H9 (cell line): ENCODE measurements at regions not wholly inside any gene's neighbourhood (a gene's known extent, or its start where the extent isn't known, plus 50 kb on each side); places are given as distances from the start of the nearest gene placed in this dataset.

Experiments
- DNase-seq: peaks from one replicate; pipeline ENCODE4 v3.0.0-alpha.2; 2017
- H2AFZ ChIP-seq: one replicate; pipeline ENCODE4 v1.6.1; 2013; ENCODE audit warnings: mild to moderate bottlenecking, low read length, control low read depth, moderate library complexity
- H2AK5ac ChIP-seq: 2 replicates; pipeline ENCODE4 v1.6.1; 2013; ENCODE audit warnings: low read length, control low read depth, mixed read lengths; ENCODE audit not compliant: insufficient read length
- H2BK120ac ChIP-seq: one replicate; pipeline ENCODE4 v1.6.1; 2013; ENCODE audit warnings: low read depth, mild to moderate bottlenecking, low read length, control low read depth, inconsistent platforms; ENCODE audit not compliant: poor library complexity, severe bottlenecking
- H2BK12ac ChIP-seq: 2 replicates; pipeline ENCODE4 v1.6.1; 2013; ENCODE audit warnings: low read length, control low read depth, mixed read lengths, low read depth; ENCODE audit not compliant: insufficient read length
- H2BK15ac ChIP-seq: 2 replicates; pipeline ENCODE4 v1.6.1; 2013; ENCODE audit warnings: low read depth, low read length, control low read depth
- H2BK20ac ChIP-seq: one replicate; pipeline ENCODE4 v1.6.1; 2013; ENCODE audit warnings: low read depth, mild to moderate bottlenecking, low read length, control low read depth, inconsistent platforms; ENCODE audit not compliant: poor library complexity, severe bottlenecking
- H2BK5ac ChIP-seq: 2 replicates; pipeline ENCODE4 v1.6.1; 2013; ENCODE audit warnings: low read length, control low read depth, mixed read lengths; ENCODE audit not compliant: insufficient read length
- H3K14ac ChIP-seq: 2 replicates; pipeline ENCODE4 v1.6.1; 2013; ENCODE audit warnings: low read length, control low read depth; ENCODE audit not compliant: insufficient read depth
- H3K18ac ChIP-seq: 2 replicates; pipeline ENCODE4 v1.6.1; 2013; ENCODE audit warnings: low read depth, mild to moderate bottlenecking, mixed read lengths, low read length, control low read depth; ENCODE audit not compliant: insufficient read length
- H3K23ac ChIP-seq: 2 replicates; pipeline ENCODE4 v1.6.1; 2013; ENCODE audit warnings: low read length, control low read depth, mixed read lengths, low read depth; ENCODE audit not compliant: insufficient read length
- H3K23me2 ChIP-seq: 2 replicates; pipeline ENCODE4 v1.6.1; 2013; ENCODE audit warnings: low read depth, mild to moderate bottlenecking, mixed read lengths, low read length, control low read depth; ENCODE audit not compliant: insufficient read length, poor library complexity, severe bottlenecking
- H3K27ac ChIP-seq: 2 replicates; pipeline ENCODE4 v1.5.1; 2013; ENCODE audit warnings: low read length, control low read depth, mixed read lengths, low read depth; ENCODE audit not compliant: insufficient read length
- H3K27me3 ChIP-seq: 2 replicates; pipeline ENCODE4 v1.6.1; 2013; ENCODE audit warnings: low read length, control low read depth, inconsistent platforms; ENCODE audit not compliant: insufficient read depth
- H3K4ac ChIP-seq: 2 replicates; pipeline ENCODE4 v1.6.1; 2013; ENCODE audit warnings: low read depth, mild to moderate bottlenecking, control low read depth, inconsistent platforms, low read length, moderate library complexity
- H3K4me1 ChIP-seq: 2 replicates; pipeline ENCODE4 v1.6.1; 2013; ENCODE audit warnings: low read length, control low read depth, inconsistent platforms; ENCODE audit not compliant: insufficient read depth
- H3K4me2 ChIP-seq: 2 replicates; pipeline ENCODE4 v1.6.1; 2013; ENCODE audit warnings: low read length, control low read depth, mixed read lengths; ENCODE audit not compliant: insufficient read length, insufficient read depth
- H3K56ac ChIP-seq: 2 replicates; pipeline ENCODE4 v1.6.1; 2013; ENCODE audit warnings: low read depth, mild to moderate bottlenecking, mixed read lengths, low read length, control low read depth; ENCODE audit not compliant: insufficient read length
- H3K79me1 ChIP-seq: 2 replicates; pipeline ENCODE4 v1.6.1; 2013; ENCODE audit warnings: low read depth, mild to moderate bottlenecking, moderate library complexity, low read length, control low read depth, inconsistent platforms; ENCODE audit not compliant: insufficient read depth, poor library complexity, severe bottlenecking
- H3K79me2 ChIP-seq: 2 replicates; pipeline ENCODE4 v1.6.1; 2013; ENCODE audit warnings: low read length, control low read depth, inconsistent platforms; ENCODE audit not compliant: insufficient read depth
- H3K9ac ChIP-seq: 2 replicates; pipeline ENCODE4 v1.6.1; 2013; ENCODE audit warnings: low read length, control low read depth, mixed read lengths; ENCODE audit not compliant: insufficient read length; ENCODE audit errors: extremely low read depth
- H3K9me3 ChIP-seq: one replicate; pipeline ENCODE4 v1.6.1; 2013; ENCODE audit warnings: low read depth, low read length, inconsistent platforms; ENCODE audit not compliant: control insufficient read depth
- H3T11ph ChIP-seq: one replicate; pipeline ENCODE4 v1.6.1; 2013; ENCODE audit warnings: mild to moderate bottlenecking, low read length, control low read depth, inconsistent platforms
- H4K20me1 ChIP-seq: one replicate; pipeline ENCODE4 v1.6.1; 2013; ENCODE audit not compliant: control insufficient read depth, insufficient read length, insufficient read depth
- H4K5ac ChIP-seq: 2 replicates; pipeline ENCODE4 v1.6.1; 2013; ENCODE audit warnings: low read depth, mild to moderate bottlenecking, mixed read lengths, low read length, control low read depth; ENCODE audit not compliant: insufficient read length
- H4K8ac ChIP-seq: replicated peaks from 2 replicates; pipeline ENCODE4 v1.6.1; 2013; ENCODE audit warnings: low read length, control low read depth, mixed read lengths, low read depth; ENCODE audit not compliant: insufficient read length
- H4K91ac ChIP-seq: 2 replicates; pipeline ENCODE4 v1.6.1; 2013; ENCODE audit warnings: low read depth, mild to moderate bottlenecking, moderate library complexity, mixed read lengths, low read length, control low read depth; ENCODE audit not compliant: insufficient read length
- H3K27ac Mint-ChIP-seq, 3 experiments: 2 replicates in 2 of 3; 3 replicates in 1 of 3; pipeline ENCODE4 v1.8.0; 2020 to 2021; ENCODE audit warnings: mixed read lengths in 3 of 3, mild to moderate bottlenecking in 1 of 3, moderate library complexity in 1 of 3
- H3K27me3 Mint-ChIP-seq: 2 replicates; pipeline ENCODE4 v1.8.0; 2021; ENCODE audit warnings: low read depth, mild to moderate bottlenecking, moderate library complexity, mixed read lengths
- H3K36me3 Mint-ChIP-seq, 3 experiments: 2 replicates in 2 of 3; 3 replicates in 1 of 3; pipeline ENCODE4 v1.8.0; 2020 to 2021; ENCODE audit warnings: low read depth in 3 of 3, mixed read lengths in 3 of 3; ENCODE audit not compliant: insufficient read depth in 1 of 3
- H3K4me1 Mint-ChIP-seq, 2 experiments: 2 replicates each; pipeline ENCODE4 v1.8.0; 2020; ENCODE audit warnings: mixed read lengths in 2 of 2
- H3K4me3 Mint-ChIP-seq, 2 experiments: 2 replicates in 1 of 2; 3 replicates in 1 of 2; pipeline ENCODE4 v1.8.0; 2020 to 2021; ENCODE audit warnings: mild to moderate bottlenecking in 2 of 2, mixed read lengths in 2 of 2, moderate library complexity in 1 of 2
- H3K9me3 Mint-ChIP-seq, 2 experiments: 2 replicates in 1 of 2; 3 replicates in 1 of 2; pipeline ENCODE4 v1.8.0; 2020; ENCODE audit warnings: mild to moderate bottlenecking in 2 of 2, mixed read lengths in 2 of 2, moderate library complexity in 1 of 2
- CTCF ChIP-seq: fragments of 200-600 bp; sonication (generic); conservative IDR thresholded peaks from 3 replicates; pipeline ENCODE4 v1.8.0; 2021; ENCODE audit warnings: antibody characterized with exemption, mild to moderate bottlenecking
- WGBS: extraction: QIAGEN DNeasy Blood & Tissue Kit; methylation state at CpG from one replicate; pipeline ENCODE4 v1.1.7; 2013; ENCODE audit warnings: missing lambda C conversion rate, low lambda C conversion rate, mixed read lengths; ENCODE audit not compliant: insufficient read length; ENCODE audit errors: extremely low coverage; 5-methylcytosine and 5-hydroxymethylcytosine counted together

DNA sequence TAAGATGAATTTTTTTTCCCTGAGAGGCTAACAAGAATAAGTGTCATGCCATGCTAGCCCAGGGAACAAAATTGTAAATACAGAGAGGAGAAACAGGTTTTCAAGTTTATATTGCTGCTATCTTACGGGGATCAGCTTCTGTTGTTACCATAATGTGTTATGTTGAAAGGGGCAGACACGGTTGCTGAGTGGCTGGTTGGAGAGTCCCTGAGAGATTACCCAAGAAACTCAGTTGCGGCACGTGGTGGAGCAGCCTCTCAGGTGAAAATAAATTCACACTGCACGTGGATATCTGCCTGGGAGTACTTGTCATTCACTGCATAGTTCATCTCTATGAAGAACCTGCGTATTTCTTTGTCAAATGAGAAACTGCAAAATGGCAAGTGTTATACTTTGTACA lies 293.6 kb downstream of the TDRD3 start:
- Mint-ChIP-seq H3K4me1 (no peaks in the 10 kb centered on the region), H3K36me3 (no peaks in the 10 kb centered on the region), H3K27me3 (no peaks in the 10 kb centered on the region), H3K27ac (no peak overlapping the region), H3K4me3 (no peak overlapping the region), H3K9me3 (peaks cover 0 to 3% of the 10 kb centered on the region in 2 experiments; a peak in 2 of 5 replicates)
- no peak overlapping the region for H3K18ac ChIP-seq
- H4K5ac ChIP-seq = no peak overlapping the region
- no peaks in the 10 kb centered on the region; the same call in 1 of the 2 replicates for H3K4me1 ChIP-seq
- H3K27ac ChIP-seq = no peak overlapping the region
- H2BK15ac ChIP-seq = no peak overlapping the region
- no peaks in the 10 kb centered on the region for H3K79me2 ChIP-seq
- WGBS = no CpG with 5 or more reads among the region's 6 CpGs
- no peak overlapping the region for H4K8ac ChIP-seq
- no peaks in the 10 kb centered on the region for H4K20me1 ChIP-seq
- no peak for DNase-seq
- H3K9me3 ChIP-seq = no peaks in the 10 kb centered on the region
- H3K56ac ChIP-seq = no peak overlapping the region
- no peak overlapping the region for H3T11ph ChIP-seq
- H3K27me3 ChIP-seq = no peaks in the 10 kb centered on the region
- H3K23ac ChIP-seq = no peak overlapping the region
- no peak overlapping the region for H2BK20ac ChIP-seq
- no peak overlapping the region for H2BK12ac ChIP-seq
- H2AFZ ChIP-seq = no peak overlapping the region
- no peak overlapping the region for H3K4me2 ChIP-seq
- no peak for TF ChIP-seq CTCF
- H3K9ac ChIP-seq = no peak overlapping the region
- no peak overlapping the region for H2AK5ac ChIP-seq
- H3K4ac ChIP-seq = no peak overlapping the region
- H3K79me1 ChIP-seq = no peaks in the 10 kb centered on the region
- H4K91ac ChIP-seq = no peak overlapping the region
- no peak overlapping the region for H2BK5ac ChIP-seq
- H3K23me2 ChIP-seq = no peaks in the 10 kb centered on the region
- no peak overlapping the region for H3K14ac ChIP-seq
- H2BK120ac ChIP-seq = no peak overlapping the region
